ENCODE measurements at regions not wholly inside any gene's neighbourhood (a gene's known extent, or its start where the extent isn't known, plus 50 kb on each side); places are given as distances from the start of the nearest gene placed in this dataset.

GRCh38 chr2:225748609-225749008 lies 349.1 kb downstream of the NYAP2 start:
- TF ChIP-seq POLR2A (IDR thresholded peaks at IDR 0.05): no peak
- TF ChIP-seq, protein P1, sequence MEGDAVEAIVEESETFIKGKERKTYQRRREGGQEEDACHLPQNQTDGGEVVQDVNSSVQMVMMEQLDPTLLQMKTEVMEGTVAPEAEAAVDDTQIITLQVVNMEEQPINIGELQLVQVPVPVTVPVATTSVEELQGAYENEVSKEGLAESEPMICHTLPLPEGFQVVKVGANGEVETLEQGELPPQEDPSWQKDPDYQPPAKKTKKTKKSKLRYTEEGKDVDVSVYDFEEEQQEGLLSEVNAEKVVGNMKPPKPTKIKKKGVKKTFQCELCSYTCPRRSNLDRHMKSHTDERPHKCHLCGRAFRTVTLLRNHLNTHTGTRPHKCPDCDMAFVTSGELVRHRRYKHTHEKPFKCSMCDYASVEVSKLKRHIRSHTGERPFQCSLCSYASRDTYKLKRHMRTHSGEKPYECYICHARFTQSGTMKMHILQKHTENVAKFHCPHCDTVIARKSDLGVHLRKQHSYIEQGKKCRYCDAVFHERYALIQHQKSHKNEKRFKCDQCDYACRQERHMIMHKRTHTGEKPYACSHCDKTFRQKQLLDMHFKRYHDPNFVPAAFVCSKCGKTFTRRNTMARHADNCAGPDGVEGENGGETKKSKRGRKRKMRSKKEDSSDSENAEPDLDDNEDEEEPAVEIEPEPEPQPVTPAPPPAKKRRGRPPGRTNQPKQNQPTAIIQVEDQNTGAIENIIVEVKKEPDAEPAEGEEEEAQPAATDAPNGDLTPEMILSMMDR (IDR thresholded peaks at IDR 0.05): no peak
